ENCODE measurements at regions not wholly inside any gene's neighbourhood (a gene's known extent, or its start where the extent isn't known, plus 50 kb on each side); places are given as distances from the start of the nearest gene placed in this dataset.
"Not testable (repeated sequence)": the region's sequence is repeated elsewhere in the genome, so short reads cannot be mapped to it uniquely, and the experiment has no call there.

DNA sequence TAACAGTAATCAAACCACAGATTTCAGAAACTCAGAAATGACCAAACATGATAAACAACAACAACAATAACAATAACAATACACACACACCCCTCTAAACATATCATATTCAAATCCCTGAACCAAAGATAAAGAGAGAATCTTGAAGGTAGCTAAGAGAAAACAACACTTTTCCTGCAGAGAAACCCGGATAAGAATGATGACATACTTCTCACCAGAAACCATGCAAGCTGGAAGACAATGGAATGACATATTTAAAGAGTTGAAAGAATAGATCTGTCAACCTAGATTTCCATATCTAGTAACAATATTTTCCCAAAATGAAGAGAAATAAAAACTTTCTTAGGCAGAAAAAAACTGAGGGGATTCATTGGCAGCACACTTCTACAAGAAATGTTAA is 138.1 kb downstream of the LIG4 start:
- no peak for DNase-seq
- TF ChIP-seq, protein P1, sequence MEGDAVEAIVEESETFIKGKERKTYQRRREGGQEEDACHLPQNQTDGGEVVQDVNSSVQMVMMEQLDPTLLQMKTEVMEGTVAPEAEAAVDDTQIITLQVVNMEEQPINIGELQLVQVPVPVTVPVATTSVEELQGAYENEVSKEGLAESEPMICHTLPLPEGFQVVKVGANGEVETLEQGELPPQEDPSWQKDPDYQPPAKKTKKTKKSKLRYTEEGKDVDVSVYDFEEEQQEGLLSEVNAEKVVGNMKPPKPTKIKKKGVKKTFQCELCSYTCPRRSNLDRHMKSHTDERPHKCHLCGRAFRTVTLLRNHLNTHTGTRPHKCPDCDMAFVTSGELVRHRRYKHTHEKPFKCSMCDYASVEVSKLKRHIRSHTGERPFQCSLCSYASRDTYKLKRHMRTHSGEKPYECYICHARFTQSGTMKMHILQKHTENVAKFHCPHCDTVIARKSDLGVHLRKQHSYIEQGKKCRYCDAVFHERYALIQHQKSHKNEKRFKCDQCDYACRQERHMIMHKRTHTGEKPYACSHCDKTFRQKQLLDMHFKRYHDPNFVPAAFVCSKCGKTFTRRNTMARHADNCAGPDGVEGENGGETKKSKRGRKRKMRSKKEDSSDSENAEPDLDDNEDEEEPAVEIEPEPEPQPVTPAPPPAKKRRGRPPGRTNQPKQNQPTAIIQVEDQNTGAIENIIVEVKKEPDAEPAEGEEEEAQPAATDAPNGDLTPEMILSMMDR (IDR thresholded peaks at IDR 0.05; ENCODE audit: low read depth, low read length) = no peak
- no peaks in the 10 kb centered on the region for H3K9me3 ChIP-seq (ENCODE audit: severe bottlenecking)
- H3K27ac ChIP-seq = no peak overlapping the region
- peaks cover 13% of the 10 kb centered on the region for H3K27me3 ChIP-seq (ENCODE audit: insufficient read depth, low read depth, severe bottlenecking)
- no peaks in the 10 kb centered on the region for H3K36me3 ChIP-seq
- no peak overlapping the region for H3K4me3 ChIP-seq (ENCODE audit: low read depth, low read length)

DNA sequence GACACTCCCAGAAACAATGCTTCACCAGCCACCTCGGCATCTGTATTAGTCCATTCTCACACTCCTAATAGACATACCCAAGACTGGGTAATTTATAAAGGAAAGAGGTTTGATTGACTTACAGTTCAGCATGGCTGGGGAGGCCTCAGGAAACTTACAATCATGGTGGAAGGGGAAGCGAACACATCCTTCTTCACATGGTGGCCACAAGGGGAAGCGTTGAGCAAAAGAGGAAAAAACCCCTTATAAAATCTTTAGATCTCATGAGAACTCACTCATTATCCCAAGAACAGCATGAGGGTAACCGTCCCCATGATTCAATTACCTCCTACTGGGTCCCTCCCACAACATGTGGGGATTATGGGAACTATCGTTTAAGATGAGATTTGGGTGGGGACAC is 140.9 kb downstream of the LIG4 start:
- not testable (repeated sequence) for H3K36me3 ChIP-seq; H3K27ac ChIP-seq; H3K9me3 ChIP-seq (ENCODE audit: severe bottlenecking); DNase-seq; H3K4me3 ChIP-seq (ENCODE audit: low read depth, low read length)
- TF ChIP-seq, protein P1 (IDR thresholded peaks at IDR 0.05; ENCODE audit: low read depth, low read length) = peak; percentile 15
- peaks cover 16% of the 10 kb centered on the region for H3K27me3 ChIP-seq (ENCODE audit: insufficient read depth, low read depth, severe bottlenecking)

DNA sequence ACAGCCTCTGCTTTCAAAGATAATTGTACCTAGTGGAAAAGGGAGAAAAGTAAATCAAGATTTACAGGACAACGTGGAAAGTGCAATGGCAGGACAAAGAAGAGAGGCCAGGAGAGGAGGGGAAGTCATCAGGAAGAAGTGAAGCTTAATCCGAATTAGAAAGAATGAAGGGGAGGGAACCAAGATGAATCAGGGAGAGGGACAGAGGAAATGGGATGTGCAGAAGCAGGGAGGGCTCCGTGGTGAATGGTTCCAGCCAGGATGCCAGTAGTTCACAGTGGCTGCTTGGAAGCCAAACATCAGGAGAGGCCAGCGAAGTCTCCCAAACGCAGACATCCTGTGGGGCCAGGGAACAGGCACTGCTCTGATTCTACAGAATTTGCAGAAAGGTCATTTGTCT is 144.4 kb downstream of the LIG4 start:
- Histone ChIP-seq H3K36me3 (no peaks in the 10 kb centered on the region), H3K9me3 (ENCODE audit: severe bottlenecking) (peaks cover 15% of the 10 kb centered on the region), H3K27me3 (ENCODE audit: insufficient read depth, low read depth, severe bottlenecking) (peaks cover 9% of the 10 kb centered on the region), H3K4me3 (ENCODE audit: low read depth, low read length) (no peak overlapping the region), H3K27ac (no peak overlapping the region)
- DNase-seq = no peak
- TF ChIP-seq, protein P1 (IDR thresholded peaks at IDR 0.05; ENCODE audit: low read depth, low read length) = no peak

DNA sequence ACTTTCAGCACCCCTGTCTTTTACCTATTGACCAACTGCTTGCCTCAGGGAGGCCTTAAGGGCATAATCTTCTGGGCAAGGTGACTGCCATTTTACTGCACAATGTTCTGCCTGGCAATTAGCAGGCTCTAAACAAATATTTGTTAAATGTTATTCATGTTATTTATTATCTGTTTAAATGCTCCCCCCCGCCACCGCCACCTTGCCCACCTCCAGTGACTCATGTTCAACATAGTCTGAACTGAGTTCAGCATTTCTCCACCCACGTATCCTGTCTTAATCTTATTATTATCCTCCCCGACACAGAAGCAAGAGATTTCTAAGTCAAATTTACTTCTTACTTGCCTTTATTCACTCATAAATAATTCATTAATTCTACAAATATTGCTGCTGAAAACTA is 144.8 kb downstream of the LIG4 start:
- H3K9me3 ChIP-seq (ENCODE audit: severe bottlenecking) = peaks cover 15% of the 10 kb centered on the region
- H3K27me3 ChIP-seq (ENCODE audit: insufficient read depth, low read depth, severe bottlenecking) = peaks cover 6% of the 10 kb centered on the region
- no peak overlapping the region for H3K4me3 ChIP-seq (ENCODE audit: low read depth, low read length)
- H3K27ac ChIP-seq = no peak overlapping the region
- no peak for DNase-seq
- TF ChIP-seq, protein P1 (IDR thresholded peaks at IDR 0.05; ENCODE audit: low read depth, low read length) = no peak
- no peaks in the 10 kb centered on the region for H3K36me3 ChIP-seq

DNA sequence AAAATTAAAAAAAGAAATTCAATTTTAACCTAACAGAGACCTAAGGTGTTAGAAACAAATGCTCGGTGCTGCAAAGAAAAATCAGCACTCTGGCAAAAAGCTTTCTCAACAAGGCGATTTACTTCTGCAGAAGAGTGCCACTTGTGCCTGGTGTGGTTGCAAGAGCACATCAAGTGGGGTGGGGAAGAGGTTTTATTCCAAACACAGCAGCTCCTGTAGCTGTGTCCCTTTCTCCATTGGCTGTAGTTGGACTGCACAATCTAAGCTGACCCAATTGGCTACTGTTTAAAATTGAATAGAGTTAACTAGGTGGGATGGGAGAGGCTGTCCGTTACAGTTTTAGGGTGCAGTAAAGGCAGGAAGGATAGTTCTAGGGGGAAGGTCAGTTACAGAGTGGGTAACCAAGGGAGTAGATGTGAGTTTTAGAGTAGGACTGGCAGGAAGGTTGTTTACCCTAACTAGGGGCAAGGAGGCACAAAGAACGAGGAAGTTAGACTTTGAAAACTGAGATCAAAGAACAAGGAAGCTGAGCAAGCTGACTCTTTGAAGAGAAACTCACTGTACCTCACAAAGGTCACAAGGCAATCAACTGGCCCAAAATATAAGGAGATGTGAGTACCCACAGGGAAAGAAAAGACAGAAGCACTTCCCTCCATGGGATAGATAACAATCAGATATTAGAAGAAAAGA is 145.7 kb downstream of the LIG4 start:
- H3K27ac ChIP-seq = no peak overlapping the region

DNA sequence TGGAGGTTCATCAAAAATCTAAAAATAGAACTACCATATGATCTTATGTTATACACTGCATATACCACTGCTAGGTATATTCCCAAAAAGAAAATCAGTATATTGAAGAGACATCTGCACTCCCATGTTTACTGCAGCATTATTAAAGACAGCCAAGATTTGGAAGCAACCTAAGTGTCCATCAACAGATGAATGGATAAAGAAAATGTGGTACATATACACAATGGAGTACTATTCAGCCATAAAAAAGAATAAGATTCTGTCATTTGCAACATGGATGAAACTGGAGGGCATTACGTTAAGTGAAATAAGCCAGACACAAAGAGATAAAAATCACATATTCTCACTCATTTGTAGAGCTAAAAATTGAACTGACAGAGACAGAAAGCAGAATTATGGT is 151.0 kb downstream of the LIG4 start:
- H3K36me3 ChIP-seq; H3K27me3 ChIP-seq (ENCODE audit: insufficient read depth, low read depth, severe bottlenecking); H3K27ac ChIP-seq; DNase-seq; H3K4me3 ChIP-seq (ENCODE audit: low read depth, low read length): not testable (repeated sequence)
- H3K9me3 ChIP-seq (ENCODE audit: severe bottlenecking) = peaks cover 15% of the 10 kb centered on the region

More for the DNA sequence above, 145.7 kb downstream of the LIG4 start:
- peaks cover 6% of the 10 kb centered on the region for H3K27me3 ChIP-seq (ENCODE audit: insufficient read depth, low read depth, severe bottlenecking)
- no peak overlapping the region for H3K4me3 ChIP-seq (ENCODE audit: low read depth, low read length)
- DNase-seq = no peak
- TF ChIP-seq, protein P1 (IDR thresholded peaks at IDR 0.05; ENCODE audit: low read depth, low read length) = no peak
- peaks cover 15% of the 10 kb centered on the region for H3K9me3 ChIP-seq (ENCODE audit: severe bottlenecking)
- H3K36me3 ChIP-seq = no peaks in the 10 kb centered on the region

Measured in WERI-Rb-1 (cell line).